ENCODE measurements at regions not wholly inside any gene's neighbourhood (a gene's known extent, or its start where the extent isn't known, plus 50 kb on each side); places are given as distances from the start of the nearest gene placed in this dataset.
"Not testable (repeated sequence)": the region's sequence is repeated elsewhere in the genome, so short reads cannot be mapped to it uniquely, and the experiment has no call there.

- no peak for DNase-seq
Measured at GRCh38 chr6:112591329-112591728, 244.2 kb downstream of the RFPL4B start.

- DNase-seq = no peak
Measured at GRCh38 chr6:112592159-112592558, 245.0 kb downstream of the RFPL4B start.

DNA sequence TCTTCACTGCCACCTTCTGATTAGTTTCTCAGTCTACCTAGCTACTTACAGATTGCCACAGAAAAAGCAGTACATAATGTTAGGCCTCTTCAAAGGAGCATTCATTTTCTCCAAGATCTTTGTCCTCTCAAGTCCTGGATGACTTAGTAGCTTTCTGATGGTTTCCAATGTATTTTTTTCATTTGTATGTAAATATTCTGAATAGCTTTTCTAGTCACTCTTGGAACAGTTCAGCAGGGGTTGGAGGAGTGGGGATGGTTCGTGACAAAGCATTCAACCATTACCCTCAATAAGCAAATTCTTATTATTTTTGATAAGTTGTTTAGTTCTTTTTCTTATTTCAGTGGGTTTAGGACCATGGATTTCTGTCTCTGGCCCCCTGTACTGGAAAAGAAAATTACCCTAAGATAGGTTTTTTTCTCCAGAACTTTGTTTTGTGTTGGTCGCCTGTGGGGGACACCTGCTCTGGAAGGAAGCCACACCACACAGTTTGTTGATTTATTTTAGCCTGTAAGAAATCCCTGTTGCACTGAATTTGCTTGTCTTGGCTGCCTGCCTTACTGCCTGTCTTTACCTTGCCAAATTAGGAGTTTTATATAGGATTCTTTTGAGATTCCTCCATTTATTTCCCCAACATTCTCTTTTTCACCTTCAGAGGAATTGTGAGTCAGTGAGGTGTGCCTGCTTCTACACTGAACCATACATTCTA, 247.9 kb downstream of the RFPL4B start:
- no peak for DNase-seq

DNA sequence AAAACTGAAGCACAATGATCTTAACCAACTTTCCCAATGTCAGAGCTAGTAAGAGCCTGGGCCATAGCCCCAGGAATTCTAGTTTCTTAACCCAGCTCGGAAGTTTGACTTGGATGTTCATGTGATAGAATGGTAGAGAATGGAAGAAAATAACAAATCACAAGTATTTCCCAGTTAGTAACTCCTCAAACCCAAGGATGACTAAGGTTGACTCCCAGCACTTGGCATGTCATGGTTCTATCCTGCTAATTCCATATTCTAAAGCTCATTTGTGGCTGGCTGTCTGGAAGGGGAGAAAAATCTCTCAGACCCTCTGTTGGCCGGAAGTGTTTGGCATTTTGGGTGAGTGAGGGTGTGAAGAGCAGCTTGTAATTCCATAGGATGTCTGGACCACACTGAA, 248.7 kb downstream of the RFPL4B start:
- no peak for DNase-seq

DNA sequence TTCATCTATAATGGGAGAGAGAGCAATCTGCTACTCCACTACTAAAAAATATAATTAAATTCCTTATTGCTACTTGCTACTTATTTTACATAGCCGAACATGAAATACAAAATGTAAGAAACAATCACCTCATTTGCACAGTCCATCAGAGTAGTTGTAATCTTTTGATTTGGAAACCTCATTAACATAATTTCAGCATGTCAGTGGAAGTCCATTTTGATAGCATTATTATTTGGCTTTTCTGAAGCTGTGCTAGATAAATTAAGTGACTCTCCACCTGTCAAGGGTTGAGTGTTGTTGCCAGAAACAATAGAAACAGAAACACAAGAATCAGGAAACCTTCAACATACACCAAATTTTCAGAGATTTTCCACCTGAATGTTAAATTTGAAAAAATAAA, 250.0 kb downstream of the RFPL4B start:
- DNase-seq = no peak

DNA sequence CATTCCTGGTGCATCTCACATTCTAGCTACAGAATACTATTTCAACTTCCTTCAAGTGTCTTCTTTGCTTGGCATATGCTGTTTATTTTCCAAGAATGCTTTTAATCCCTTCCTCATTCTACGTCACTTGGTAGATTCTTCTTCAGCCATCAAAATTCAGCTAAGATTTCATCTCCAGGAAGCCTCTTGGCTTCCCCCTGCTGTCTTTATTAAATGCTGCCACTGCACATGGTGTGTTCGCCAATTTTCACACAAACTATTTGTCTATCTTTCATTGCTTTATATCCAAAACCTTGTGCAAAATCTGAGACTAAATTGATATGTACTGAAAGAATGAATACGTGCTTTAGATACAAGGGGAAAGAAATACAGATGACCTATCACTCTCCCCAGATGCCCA, 253.0 kb downstream of the RFPL4B start:
- DNase-seq = no peak

DNA sequence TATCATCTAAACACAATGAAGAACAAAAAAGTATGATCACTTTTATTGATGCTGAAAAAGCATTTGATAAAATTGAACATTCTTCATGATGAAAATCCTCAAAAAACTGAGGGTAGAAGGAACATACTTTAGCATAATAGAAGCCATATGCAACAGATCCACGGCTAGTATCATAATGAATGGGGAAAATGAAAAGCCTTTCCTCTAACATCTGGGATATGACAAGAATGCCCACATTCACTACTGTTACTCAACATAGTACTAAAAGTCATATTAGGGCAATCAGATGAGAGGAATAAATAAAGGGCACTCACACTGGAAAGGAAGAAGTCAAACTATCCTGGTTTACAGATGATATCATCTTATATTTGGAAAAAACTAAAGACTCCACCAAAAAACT, 256.6 kb downstream of the RFPL4B start:
- no peak for DNase-seq

- DNase-seq = no peak
Measured at GRCh38 chr6:112606656-112607435, 259.7 kb downstream of the RFPL4B start.

DNA sequence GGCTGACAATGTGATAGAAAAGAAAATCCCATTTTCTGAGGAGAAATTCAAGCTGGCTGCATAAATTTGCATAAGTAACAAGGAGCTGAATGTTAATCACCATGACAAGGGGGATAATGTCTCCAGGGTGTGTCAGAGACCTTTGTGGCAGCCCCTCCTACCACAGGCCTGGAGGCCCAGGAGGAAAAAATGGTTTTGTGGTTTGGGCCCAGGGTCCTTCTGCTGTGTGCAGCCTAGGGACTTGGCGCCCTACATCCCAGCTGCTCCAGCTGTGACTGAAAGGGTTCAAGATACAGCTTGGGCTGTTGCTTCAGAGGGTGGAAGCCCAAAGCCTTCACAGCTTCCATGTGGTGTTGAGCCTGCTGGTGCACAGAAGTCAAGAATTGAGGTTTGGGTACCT, 261.8 kb downstream of the RFPL4B start:
- not testable (repeated sequence) for DNase-seq

- DNase-seq = no peak
Measured at GRCh38 chr6:112613410-112613809, 266.3 kb downstream of the RFPL4B start.

- DNase-seq = no peak
Measured at GRCh38 chr6:112618849-112619248, 271.7 kb downstream of the RFPL4B start.

DNA sequence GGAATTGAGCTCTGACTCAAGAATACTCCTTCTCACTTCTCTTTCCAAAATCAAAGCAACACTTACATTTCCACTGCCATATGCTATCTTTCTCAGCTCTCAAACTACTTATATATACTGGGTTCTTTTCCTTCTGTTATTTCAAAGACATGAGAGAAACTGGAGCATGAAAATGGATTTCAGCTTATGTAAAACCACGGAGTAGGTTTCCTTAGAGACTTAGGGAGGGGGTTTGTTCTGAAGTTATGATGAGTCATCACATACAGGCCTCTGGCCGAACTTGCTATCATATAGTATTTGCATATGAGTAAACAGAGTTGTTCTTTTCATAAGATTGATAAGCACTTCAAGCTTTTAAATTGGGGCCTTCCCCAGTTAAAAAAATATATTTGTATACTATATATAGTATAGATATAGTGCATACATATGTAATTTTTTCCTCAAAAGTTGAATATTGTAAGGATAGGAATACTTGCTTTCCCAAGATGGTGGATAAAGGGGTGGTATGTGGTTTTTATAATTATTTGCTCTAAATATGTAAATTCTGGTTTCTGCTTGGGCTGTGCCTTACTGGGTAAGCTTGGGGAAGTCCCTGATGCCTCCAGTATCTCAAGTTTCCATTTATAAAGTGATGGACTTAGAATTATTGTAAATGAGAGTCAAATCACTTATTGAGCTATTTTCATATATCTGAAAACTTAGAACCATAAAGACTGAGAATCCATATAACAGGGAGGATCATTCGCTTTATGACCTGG, 273.9 kb downstream of the RFPL4B start:
- no peak for DNase-seq

DNA sequence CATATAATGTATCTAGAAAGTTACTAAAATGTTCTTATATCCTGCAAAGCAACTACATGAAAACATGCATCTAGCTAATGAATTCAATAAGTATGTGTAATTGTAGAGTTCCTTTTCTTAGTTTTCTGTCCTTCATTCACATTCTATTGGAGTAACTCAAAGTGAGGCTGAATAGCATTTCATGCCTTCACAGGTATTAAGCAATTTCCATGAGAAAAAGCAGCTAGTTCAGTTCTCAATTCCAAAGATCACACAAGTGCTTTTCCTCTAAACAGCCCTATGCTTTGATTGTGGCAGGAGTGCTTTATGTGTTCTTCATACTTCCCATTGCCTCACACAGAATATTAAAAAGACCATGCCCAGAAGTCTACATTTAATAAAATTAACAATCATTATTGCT, 274.9 kb downstream of the RFPL4B start:
- no peak for DNase-seq

DNA sequence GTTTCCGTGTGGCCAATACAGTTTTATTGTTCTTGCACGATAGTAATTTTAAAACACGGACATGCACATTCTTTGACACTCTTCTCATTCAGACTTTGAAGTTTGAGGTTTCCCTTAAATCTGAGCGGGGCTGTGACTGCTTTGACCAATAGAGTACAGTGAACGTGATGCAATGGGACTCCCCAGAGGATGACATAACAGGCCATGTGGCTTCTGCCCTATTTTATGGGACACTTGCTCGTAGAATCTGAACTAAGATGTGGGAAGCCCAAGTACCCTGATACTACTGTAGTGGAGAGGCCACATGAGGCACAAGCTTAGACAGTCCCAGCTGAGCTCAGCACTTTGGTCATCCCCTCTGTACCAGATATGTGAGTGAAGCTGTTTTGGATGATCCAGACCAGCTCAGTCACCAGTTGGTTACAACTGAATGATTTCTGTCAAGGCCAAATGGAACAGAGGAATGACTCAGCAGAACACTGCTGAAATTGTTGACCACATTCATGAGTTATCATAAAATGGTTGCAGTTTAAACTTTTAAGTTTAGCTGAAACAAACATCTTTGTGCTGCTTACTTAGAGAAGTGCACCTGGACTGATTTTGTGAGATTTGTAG, 279.4 kb downstream of the RFPL4B start:
- DNase-seq = no peak

- DNase-seq = no peak
Measured at GRCh38 chr6:112634376-112634775, 287.2 kb downstream of the RFPL4B start.

DNA sequence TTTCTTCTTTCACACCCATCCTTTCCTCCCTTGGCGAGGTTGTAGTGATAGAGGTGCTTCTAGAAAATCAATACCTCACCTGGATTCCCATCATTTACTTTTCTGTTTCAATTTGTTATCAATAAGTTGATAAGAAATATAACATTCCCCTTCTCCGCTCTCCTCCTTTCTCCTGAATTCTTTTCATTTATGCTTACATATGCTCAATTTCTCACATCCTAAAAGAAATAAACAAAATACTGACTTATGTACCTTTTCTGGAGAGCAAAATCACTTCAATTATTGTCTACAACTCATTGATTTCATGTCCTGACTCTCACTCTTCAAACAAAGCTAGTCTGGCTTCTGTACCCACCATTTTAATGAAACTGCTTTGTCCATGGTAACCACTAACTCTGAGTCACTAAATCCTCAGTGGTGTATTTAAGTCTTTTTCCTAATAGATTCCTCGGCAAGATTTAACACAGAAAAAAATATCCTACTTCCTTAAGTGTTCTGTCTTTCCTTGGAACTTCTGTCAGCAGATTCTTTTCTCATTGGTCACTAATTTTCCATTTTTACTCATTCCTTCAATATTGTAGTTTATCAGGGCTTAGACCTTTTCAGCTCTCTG, 289.6 kb downstream of the RFPL4B start:
- no peak for DNase-seq

DNA sequence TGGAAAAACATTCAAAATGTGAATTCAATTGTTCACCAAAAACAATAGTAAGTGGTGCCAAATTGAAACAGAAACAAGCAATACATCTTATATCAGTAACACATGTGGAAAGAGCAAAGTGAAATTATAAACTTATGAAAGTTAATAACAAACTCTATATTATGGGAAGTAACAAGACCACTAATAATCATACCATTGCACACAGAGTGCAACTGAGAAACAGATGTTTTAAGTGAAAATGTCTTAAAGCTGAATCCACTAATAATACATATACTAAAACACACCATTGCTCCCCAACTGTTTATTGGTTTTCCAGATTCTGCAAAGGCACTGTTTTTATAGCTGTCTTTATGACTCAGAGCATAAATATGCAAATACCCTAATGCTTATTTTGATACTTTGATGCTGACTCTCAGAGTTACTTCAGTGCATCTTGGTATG, 292.3 kb downstream of the RFPL4B start:
- no peak for DNase-seq

- DNase-seq = no peak
Measured at GRCh38 chr6:112640891-112641290, 293.8 kb downstream of the RFPL4B start.

DNA sequence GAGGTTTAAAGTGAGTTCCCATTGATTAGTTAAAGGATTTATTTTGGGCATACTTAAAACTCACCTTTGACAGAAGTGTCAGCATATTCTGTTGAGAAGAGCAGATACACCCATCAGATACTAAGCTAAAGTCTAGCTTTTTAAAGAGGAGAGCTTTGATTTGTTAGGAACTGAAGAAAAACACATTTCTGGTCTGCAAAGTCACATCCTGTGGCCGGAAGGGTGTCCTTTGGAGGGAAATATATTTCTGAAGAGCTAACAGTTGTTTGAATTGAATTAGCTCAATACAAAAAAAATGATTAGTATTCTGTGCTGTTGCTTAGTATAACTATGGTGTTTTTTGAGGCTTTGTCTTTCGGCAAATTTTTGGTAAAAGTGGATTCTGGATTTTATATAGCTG, 302.7 kb downstream of the RFPL4B start:
- DNase-seq = no peak

DNA sequence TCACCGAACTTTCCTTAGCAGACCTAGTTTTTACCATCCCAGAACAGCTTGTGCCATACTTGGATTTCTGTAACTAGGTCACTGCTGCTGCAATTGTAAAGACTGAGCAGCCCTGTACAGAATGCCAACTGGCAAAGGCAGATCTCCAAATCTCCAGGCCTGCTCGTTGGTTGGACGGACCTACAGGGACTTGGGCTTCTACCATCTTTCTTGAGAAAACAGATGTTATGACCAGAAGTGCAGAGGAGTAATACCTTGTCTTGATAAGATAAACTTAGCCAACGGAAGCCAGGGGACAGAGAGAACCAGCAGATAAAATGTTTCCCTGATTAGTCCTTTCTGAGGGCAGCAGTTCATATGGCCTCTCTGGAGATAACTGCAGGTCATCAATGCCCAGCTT, 304.1 kb downstream of the RFPL4B start:
- no peak for DNase-seq

DNA sequence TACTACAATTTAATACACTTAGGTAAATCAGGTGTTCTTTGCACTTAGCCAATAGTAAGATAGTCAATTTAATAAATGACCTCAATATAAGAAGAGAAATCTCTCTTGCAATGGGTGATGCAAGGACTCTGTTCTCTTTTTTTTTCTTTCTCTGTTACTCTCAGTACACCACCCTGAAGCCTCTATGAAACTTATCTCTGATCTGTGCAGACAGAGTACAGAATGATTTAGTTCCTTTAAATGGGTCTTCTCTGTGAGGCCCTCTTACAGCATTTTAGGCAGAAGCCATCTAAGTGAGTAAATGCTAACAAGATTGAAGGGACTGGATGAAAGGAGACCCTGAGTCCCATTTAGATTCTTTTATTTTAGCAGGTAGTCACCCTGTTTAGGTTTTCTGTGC, 312.8 kb downstream of the RFPL4B start:
- DNase-seq = no peak

- no peak for DNase-seq
Measured at GRCh38 chr6:112660626-112661025, 313.5 kb downstream of the RFPL4B start.

GRCh38 chr6:112663698-112664097, 316.6 kb downstream of the RFPL4B start:
- DNase-seq = no peak
